Central memory CD4-positive, alpha-beta T cell (primary cell): ENCODE measurements at regions not wholly inside any gene's neighbourhood (a gene's known extent, or its start where the extent isn't known, plus 50 kb on each side); places are given as distances from the start of the nearest gene placed in this dataset.

Experiments
- DNase-seq: peaks from one replicate; pipeline ENCODE4 v3.0.0; 2022

GRCh38 chr2:47315475-47315874 is 53.6 kb upstream of the EPCAM start:
- no peak for DNase-seq

DNA sequence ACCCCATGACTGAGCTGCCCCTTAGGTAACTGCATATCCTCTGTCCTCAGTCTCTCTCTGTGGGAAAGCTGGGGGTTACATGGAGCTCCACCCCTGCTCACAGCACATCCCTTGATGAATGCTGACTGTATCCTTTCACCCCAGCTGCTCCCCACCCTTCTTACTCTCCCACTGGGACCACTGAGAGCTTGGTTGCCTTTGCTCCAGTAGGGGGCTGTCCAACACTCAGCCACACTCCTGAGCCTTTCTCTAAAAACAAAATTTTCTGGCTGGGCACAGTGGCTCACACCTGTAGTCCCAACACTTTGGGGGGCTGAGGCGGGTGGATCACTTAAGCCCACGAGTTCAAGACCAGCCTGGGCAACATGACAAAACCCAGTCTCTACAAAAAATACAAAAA is 55.4 kb upstream of the EPCAM start:
- DNase-seq, result no peak

- no peak for DNase-seq
Measured at GRCh38 chr2:47313141-47313691, 55.9 kb upstream of the EPCAM start.

DNA sequence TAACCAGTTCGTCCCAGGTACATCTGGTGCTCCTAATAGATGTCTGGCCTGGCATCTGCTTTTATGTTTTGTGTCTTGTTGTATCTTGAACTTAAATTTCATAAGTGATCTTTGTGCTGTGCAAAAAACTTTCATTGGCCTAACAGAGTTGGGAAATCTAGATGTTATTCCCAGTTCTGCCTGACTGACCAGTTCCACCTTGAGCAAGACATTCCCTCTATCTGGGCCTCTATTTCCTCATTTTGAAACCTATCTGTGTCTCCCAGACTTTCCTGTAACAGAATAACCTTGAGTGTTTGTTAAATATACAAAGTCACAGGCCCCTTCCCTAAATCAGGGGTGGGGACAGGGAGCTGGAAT is 56.6 kb upstream of the EPCAM start:
- DNase-seq, result no peak

GRCh38 chr2:47311764-47312490 is 57.2 kb upstream of the EPCAM start:
- DNase-seq, result no peak

GRCh38 chr2:47310801-47311560 is 58.1 kb upstream of the EPCAM start:
- no peak for DNase-seq

- no peak for DNase-seq
Measured at GRCh38 chr2:47309952-47310800, 58.9 kb upstream of the EPCAM start.

- DNase-seq, result no peak
Measured at GRCh38 chr2:47309472-47309951, 59.6 kb upstream of the EPCAM start.

- DNase-seq, result no peak
Measured at GRCh38 chr2:47307066-47307465, 62.0 kb upstream of the EPCAM start.

GRCh38 chr2:47304654-47305053 is 64.5 kb upstream of the EPCAM start:
- DNase-seq, result no peak

- DNase-seq, result no peak
Measured at GRCh38 chr2:47303341-47304148, 65.6 kb upstream of the EPCAM start.

DNA sequence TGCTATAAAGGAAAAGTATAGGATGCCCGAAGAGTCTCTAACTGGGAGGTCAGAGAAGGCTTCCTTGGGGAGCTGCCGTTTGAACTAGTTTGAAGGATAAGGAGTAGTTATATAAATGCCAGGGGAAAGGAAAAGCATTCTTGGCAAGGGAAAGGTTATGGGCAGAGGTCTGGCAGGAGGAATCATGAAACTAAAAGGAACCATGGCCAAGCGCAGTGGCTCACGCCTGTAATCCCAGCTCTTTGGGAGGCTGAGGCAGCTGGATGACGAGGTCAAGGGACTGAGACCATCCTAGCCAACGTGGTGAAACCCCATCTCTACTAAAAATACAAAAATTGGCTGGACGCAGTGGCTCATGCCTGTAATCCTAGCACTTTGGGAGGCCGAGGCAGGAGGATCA is 66.8 kb upstream of the EPCAM start:
- no peak for DNase-seq

GRCh38 chr2:47301731-47302130 is 67.4 kb upstream of the EPCAM start:
- DNase-seq, result no peak

- no peak for DNase-seq
Measured at GRCh38 chr2:47301277-47301618, 67.9 kb upstream of the EPCAM start.

DNA sequence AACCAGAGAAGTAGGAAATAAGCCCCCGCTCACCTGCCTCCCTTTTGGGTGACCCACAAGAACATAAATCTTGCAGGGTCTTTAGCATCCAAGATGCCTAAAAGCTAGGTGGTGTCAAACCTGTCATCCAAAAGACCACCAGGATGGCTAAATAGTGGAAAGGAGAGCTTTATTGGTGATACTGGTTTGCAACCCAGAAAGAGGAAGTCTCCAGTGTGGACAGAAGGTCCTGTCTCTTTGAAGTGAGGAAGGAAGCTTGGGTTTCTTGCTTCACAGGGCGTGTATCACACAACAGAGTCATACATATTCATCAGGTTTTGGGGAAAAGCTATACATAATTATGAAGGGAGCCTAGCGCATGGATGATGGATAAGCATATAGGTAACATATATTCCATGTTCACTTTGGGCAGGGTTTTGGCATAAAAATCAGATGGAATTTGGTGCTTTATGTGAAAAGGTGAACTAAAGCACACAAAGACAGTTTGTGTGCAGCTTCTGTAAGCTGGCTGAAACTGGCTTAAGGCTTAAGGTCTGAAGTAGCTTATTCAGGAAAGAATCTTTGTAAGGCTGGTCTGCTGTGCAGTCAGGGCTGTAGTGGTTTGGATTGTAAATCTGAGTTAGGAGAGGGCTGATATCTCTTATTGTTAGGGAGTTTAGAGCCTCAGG is 68.4 kb upstream of the EPCAM start:
- DNase-seq, result no peak

- DNase-seq, result no peak
Measured at GRCh38 chr2:47300081-47300480, 69.0 kb upstream of the EPCAM start.

- no peak for DNase-seq
Measured at GRCh38 chr2:47299555-47299954, 69.6 kb upstream of the EPCAM start.

GRCh38 chr2:47298771-47299170 is 70.3 kb upstream of the EPCAM start:
- no peak for DNase-seq

- DNase-seq, result no peak
Measured at GRCh38 chr2:47297767-47298425, 71.2 kb upstream of the EPCAM start.

- no peak for DNase-seq
Measured at GRCh38 chr2:47295981-47296635, 73.0 kb upstream of the EPCAM start.
